WTC11 (cell line): ENCODE measurements at regions not wholly inside any gene's neighbourhood (a gene's known extent, or its start where the extent isn't known, plus 50 kb on each side); places are given as distances from the start of the nearest gene placed in this dataset.

ENCODE experiments used
- CTCF ChIP-seq: fragments of 200-600 bp; IDR thresholded peaks from 2 replicates; pipeline ENCODE4 v1.8.0; 2022; ENCODE audit warnings: antibody characterized with exemption
- E2F1 ChIP-seq: sonication (generic); formaldehyde crosslinking; IDR thresholded peaks from 2 replicates; pipeline ENCODE4 v1.8.0; 2022; ENCODE audit warnings: mild to moderate bottlenecking, missing genetic modification reagents
- MXD4 ChIP-seq: fragments of 250-450 bp; sonication (Bioruptor Pico); IDR thresholded peaks from 2 replicates; pipeline ENCODE4 v1.8.0; 2021; ENCODE audit warnings: mild to moderate bottlenecking, moderate library complexity, borderline replicate concordance
- SMAD3 ChIP-seq: sonication (generic); formaldehyde crosslinking; IDR thresholded peaks from 2 replicates; pipeline ENCODE4 v1.8.0; 2022; ENCODE audit warnings: missing genetic modification reagents, mild to moderate bottlenecking, borderline replicate concordance
- ZNF416 ChIP-seq: fragments of 250-450 bp; sonication (Bioruptor Pico); IDR thresholded peaks from 2 replicates; pipeline ENCODE4 v1.9.0; 2021; ENCODE audit warnings: mild to moderate bottlenecking, inconsistent platforms

GRCh38 chr1:106843518-106843917 lies 213.0 kb upstream of the PRMT6 start:
- no peak for TF ChIP-seq SMAD3 (CRISPR knock-in tag)
- TF ChIP-seq MXD4 (CRISPR knock-in tag), result no peak
- TF ChIP-seq CTCF, result no peak
- TF ChIP-seq E2F1 (CRISPR knock-in tag), result no peak
- TF ChIP-seq ZNF416 (CRISPR knock-in tag), result no peak
